Cardiac fibroblast (primary cell): ENCODE measurements at regions not wholly inside any gene's neighbourhood (a gene's known extent, or its start where the extent isn't known, plus 50 kb on each side); places are given as distances from the start of the nearest gene placed in this dataset.
"Not testable (repeated sequence)": the region's sequence is repeated elsewhere in the genome, so short reads cannot be mapped to it uniquely, and the experiment has no call there.

ENCODE experiments used
- DNase-seq, 2 donors: peaks; one replicate each; pipeline versions ENCODE4 v3.0.0 to v3.0.0-alpha.2; 2010; ENCODE audit warnings: low read depth in 2 of 2
- H3K4me3 ChIP-seq, 2 donors: replicated peaks in 1 of 2; 1 replicate in 1 of 2; 2 replicates in 1 of 2; pipeline ENCODE4 v1.5.1; 2011; ENCODE audit warnings: low read depth in 2 of 2, low read length in 2 of 2, mild to moderate bottlenecking in 2 of 2, moderate library complexity in 1 of 2
- TF ChIP-seq, protein P1 (sequence below): IDR thresholded peaks from one replicate; pipeline ENCODE4 v1.5.1; 2011; ENCODE audit warnings: low read depth, mild to moderate bottlenecking, low read length, inconsistent platforms

GRCh38 chr2:78757640-78758039 lies 267.9 kb upstream of the REG3G start:
- TF ChIP-seq, protein P1, sequence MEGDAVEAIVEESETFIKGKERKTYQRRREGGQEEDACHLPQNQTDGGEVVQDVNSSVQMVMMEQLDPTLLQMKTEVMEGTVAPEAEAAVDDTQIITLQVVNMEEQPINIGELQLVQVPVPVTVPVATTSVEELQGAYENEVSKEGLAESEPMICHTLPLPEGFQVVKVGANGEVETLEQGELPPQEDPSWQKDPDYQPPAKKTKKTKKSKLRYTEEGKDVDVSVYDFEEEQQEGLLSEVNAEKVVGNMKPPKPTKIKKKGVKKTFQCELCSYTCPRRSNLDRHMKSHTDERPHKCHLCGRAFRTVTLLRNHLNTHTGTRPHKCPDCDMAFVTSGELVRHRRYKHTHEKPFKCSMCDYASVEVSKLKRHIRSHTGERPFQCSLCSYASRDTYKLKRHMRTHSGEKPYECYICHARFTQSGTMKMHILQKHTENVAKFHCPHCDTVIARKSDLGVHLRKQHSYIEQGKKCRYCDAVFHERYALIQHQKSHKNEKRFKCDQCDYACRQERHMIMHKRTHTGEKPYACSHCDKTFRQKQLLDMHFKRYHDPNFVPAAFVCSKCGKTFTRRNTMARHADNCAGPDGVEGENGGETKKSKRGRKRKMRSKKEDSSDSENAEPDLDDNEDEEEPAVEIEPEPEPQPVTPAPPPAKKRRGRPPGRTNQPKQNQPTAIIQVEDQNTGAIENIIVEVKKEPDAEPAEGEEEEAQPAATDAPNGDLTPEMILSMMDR: no peak
- H3K4me3 ChIP-seq: no peak overlapping the region
- no peak for DNase-seq

DNA sequence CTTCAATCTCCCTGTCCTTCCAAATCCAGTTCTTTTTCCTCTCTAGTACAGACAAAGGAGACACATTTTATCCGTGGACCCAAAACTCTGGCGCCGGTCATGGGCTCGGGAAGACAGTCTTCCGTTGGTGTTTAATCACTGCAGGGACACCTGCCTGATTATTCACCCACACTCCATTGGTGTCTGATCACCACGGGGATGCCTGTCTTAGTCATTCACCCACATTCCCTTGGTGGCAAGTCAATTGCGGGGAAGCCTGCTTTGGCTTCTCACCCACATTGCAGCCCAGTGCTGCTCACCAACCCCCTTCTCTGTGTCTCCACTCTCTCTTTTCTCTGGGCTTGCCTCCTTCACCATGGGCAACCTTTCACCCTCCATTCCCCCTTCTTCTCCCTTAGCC lies 266.7 kb upstream of the REG3G start:
- H3K4me3 ChIP-seq, DNase-seq: not testable (repeated sequence)

DNA sequence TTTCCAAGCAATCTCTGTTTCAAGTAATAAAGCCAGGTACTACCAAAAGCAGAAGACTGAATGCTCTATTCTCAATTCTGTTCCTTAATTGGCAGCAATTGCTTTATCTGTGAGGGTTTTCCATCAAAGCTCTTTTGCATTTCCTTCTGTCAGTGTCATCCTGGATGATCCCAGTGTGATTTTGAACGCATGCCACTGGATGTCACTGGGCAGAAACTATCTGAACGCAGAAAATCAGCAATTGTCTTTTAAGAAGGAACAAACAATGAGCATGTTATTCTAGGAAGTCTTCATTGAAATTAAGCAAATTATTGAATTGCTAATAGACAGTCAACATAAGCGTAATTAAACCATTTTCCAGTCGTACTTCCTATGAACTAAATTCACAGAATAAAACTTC lies 259.0 kb upstream of the REG3G start:
- DNase-seq: no peak

GRCh38 chr2:78768016-78768415 lies 257.5 kb upstream of the REG3G start:
- no peak for DNase-seq
- TF ChIP-seq, protein P1: no peak
- no peak overlapping the region for H3K4me3 ChIP-seq

More for the DNA sequence above, 259.0 kb upstream of the REG3G start:
- TF ChIP-seq, protein P1: no peak
- H3K4me3 ChIP-seq: no peak overlapping the region

- H3K4me3 ChIP-seq: no peak overlapping the region
- TF ChIP-seq, protein P1: no peak
- no peak for DNase-seq
These were observed 250.2 kb upstream of the REG3G start for GRCh38 chr2:78775291-78775690.

DNA sequence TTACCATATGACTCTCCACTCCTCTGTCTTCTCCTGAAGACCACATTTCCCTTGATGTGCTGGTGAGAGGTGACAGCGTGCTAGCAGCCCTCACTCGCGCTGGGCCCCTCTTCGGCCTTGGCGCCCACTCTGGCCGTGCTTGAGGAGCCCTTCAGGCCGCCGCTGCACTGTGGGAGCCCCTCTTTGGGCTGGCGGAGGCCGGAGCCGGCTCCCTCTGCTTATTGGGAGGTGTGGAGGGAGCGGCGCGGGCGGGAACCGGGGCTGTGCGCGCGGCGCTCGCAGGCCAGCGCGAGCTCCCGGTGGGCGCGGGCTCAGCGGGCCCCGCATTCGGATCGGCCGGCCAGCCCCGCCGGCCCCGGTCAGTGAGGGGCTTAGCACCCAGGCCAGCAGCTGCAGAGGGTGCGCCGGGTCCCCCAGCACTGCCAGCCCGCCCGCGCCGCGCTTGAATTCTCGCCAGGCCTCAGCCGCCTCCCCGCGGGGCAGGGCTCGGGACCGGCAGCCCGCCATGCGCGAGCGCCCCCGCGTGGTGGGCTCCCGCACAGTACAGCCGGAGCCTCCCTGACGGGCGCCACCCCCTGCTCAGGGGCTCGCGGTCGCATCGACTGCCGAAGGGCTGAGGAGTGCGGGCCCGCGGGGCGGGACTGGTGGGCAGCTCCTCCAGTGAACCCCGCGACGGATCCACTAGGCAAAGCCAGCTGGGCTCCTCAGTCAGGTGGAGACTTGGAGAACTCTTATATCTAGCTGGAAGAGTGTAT lies 246.6 kb upstream of the REG3G start:
- DNase-seq: no peak
- TF ChIP-seq, protein P1: no peak
- H3K4me3 ChIP-seq: no peak overlapping the region

DNA sequence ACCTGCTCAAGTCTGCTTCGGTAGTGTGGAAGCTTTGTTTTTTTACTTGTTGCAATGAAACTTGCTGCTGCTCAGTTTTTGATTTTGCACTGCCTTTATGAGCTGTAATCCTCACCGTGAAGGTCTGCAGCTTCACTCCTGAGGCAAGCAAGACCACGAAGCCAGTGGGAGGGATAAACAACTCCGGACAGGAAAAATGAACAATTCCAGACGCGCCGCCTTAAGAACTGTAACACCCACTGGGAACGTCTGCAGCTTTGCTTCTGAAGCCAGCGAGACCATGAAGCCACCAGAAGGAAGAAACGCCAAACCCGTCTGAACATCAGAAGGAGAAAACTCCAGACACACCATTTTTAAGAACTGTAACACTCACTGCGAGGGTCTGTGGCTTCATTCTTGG lies 245.7 kb upstream of the REG3G start:
- no peak overlapping the region for H3K4me3 ChIP-seq
- no peak for DNase-seq
- TF ChIP-seq, protein P1: no peak
